SU-DHL-6 (cell line): ENCODE measurements at regions not wholly inside any gene's neighbourhood (a gene's known extent, or its start where the extent isn't known, plus 50 kb on each side); places are given as distances from the start of the nearest gene placed in this dataset.

Experiments
- H2AFZ ChIP-seq: fragments of 200-600 bp; sonication (generic); 2 replicates; pipeline ENCODE4 v1.6.1; 2014; ENCODE audit warnings: low read depth, mild to moderate bottlenecking, moderate library complexity, mixed read lengths, antibody characterized with exemption, low read length; ENCODE audit not compliant: severe bottlenecking
- H3F3A ChIP-seq: fragments of 200-600 bp; shearing (Covaris generic); 2 replicates; pipeline ENCODE4 v1.6.0; 2016; ENCODE audit warnings: antibody characterized with exemption, mild to moderate bottlenecking; ENCODE audit not compliant: insufficient read depth
- H3K27ac ChIP-seq: fragments of 200-600 bp; sonication (generic); 2 replicates; pipeline ENCODE4 v1.5.1; 2016; ENCODE audit warnings: low read depth, mild to moderate bottlenecking, low read length, moderate library complexity, mixed read lengths
- H3K27me3 ChIP-seq: fragments of 200-600 bp; sonication (generic), shearing (Covaris generic); 2 replicates; pipeline ENCODE4 v1.6.0; 2014; ENCODE audit warnings: mild to moderate bottlenecking, low read length
- H3K36me3 ChIP-seq: fragments of 200-600 bp; sonication (generic); 2 replicates; pipeline ENCODE4 v1.6.1; 2014; ENCODE audit warnings: mild to moderate bottlenecking, low read length, mixed read lengths
- H3K4me2 ChIP-seq: fragments of 300-600, 200-600 bp; shearing (Covaris generic), sonication (generic); 2 replicates; pipeline ENCODE4 v1.6.0; 2014; ENCODE audit warnings: low read length, low read depth, mild to moderate bottlenecking; ENCODE audit not compliant: poor library complexity, severe bottlenecking
- H3K4me3 ChIP-seq: fragments of 200-600 bp; sonication (generic); 2 replicates; pipeline ENCODE4 v1.5.1; 2014; ENCODE audit warnings: antibody characterized with exemption, low read length, mild to moderate bottlenecking, mixed read lengths; ENCODE audit not compliant: insufficient read depth, poor library complexity, severe bottlenecking
- H3K79me2 ChIP-seq: fragments of 200-600 bp; sonication (generic); 2 replicates; pipeline ENCODE4 v1.6.1; 2014; ENCODE audit warnings: mild to moderate bottlenecking, low read length, moderate library complexity; ENCODE audit not compliant: insufficient read depth
- H3K9ac ChIP-seq: fragments of 200-600 bp; sonication (generic); 2 replicates; pipeline ENCODE4 v1.7.0; 2014; ENCODE audit warnings: mild to moderate bottlenecking, low read length
- H3K9me2 ChIP-seq: fragments of 200-600 bp; sonication (generic); replicated peaks from 2 replicates; pipeline ENCODE4 v1.6.1; 2014; ENCODE audit warnings: low read length; ENCODE audit not compliant: insufficient read depth
- H3K9me3 ChIP-seq: fragments of 200-600 bp; sonication (generic); 2 replicates; pipeline ENCODE4 v1.6.1; 2014; ENCODE audit warnings: low read length, mixed read lengths; ENCODE audit not compliant: insufficient read depth
- H4K20me1 ChIP-seq: fragments of 200-600 bp; sonication (generic); 2 replicates; pipeline ENCODE4 v1.6.1; 2014; ENCODE audit warnings: low read depth, mild to moderate bottlenecking, antibody characterized with exemption, low read length, moderate library complexity, mixed read lengths
- EZH2phosphoT487 ChIP-seq: fragments of 200-600 bp; sonication (generic), shearing (Covaris generic); conservative IDR thresholded peaks from 2 replicates; pipeline ENCODE4 v1.6.1; 2018; ENCODE audit warnings: mild to moderate bottlenecking, antibody characterized with exemption, low read length, moderate library complexity, mixed read lengths
- TF ChIP-seq, protein P1 (sequence below): fragments of 200-600 bp; sonication (generic); IDR thresholded peaks from one replicate; pipeline ENCODE4 v1.5.1; 2017; ENCODE audit warnings: antibody characterized with exemption, mild to moderate bottlenecking, low read length, moderate library complexity; ENCODE audit not compliant: insufficient read depth, poor library complexity, severe bottlenecking

DNA sequence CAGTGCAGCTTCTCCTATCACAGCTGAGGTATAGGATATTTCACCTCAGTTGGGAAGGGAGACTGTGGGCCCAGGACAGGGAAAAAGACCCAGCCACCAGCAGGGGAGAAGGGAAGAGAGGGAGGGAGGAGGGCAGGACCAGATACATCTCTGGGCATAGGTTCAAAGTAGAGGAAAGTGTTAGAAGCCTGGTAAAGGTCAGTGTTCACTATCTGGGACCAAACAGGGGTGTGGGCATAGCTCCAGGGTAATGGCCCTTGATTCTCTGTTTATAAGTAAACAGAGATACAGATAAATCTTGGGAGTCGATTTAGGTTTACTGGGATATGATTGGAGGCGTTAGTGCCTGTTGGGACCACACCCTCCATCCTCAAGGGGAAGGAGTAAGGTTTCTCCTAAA is 266.2 kb downstream of the LRFN2 start:
- no peak for TF ChIP-seq EZH2phosphoT487
- TF ChIP-seq, protein P1, sequence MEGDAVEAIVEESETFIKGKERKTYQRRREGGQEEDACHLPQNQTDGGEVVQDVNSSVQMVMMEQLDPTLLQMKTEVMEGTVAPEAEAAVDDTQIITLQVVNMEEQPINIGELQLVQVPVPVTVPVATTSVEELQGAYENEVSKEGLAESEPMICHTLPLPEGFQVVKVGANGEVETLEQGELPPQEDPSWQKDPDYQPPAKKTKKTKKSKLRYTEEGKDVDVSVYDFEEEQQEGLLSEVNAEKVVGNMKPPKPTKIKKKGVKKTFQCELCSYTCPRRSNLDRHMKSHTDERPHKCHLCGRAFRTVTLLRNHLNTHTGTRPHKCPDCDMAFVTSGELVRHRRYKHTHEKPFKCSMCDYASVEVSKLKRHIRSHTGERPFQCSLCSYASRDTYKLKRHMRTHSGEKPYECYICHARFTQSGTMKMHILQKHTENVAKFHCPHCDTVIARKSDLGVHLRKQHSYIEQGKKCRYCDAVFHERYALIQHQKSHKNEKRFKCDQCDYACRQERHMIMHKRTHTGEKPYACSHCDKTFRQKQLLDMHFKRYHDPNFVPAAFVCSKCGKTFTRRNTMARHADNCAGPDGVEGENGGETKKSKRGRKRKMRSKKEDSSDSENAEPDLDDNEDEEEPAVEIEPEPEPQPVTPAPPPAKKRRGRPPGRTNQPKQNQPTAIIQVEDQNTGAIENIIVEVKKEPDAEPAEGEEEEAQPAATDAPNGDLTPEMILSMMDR: no peak
- H3K4me2 ChIP-seq: no peak overlapping the region

DNA sequence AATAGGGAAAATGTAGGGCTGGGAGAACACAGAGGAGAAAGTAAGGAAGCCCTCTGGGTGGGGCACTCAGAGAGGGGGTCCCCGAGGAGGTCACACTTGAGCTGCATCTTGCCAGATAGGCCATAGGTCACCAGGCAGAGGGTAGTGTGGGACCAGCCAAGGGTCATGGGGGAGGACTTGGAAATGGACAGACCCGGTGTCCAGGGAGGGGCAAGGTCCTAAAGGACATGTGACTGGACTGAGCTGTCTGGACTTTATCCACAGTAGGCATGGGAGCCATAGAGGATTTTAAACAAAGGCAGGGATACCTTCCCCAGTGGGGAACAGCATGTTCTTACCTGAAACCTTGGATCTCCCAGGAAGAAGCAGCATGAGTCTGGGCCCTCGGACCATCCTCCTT is 266.7 kb downstream of the LRFN2 start:
- Histone ChIP-seq H2AFZ (no peak overlapping the region), H4K20me1 (no peaks in the 10 kb centered on the region), H3K36me3 (no peaks in the 10 kb centered on the region), H3K27me3 (no peaks in the 10 kb centered on the region), H3K27ac (no peak overlapping the region), H3K9me3 (no peaks in the 10 kb centered on the region), H3K9ac (no peak overlapping the region), H3K79me2 (no peaks in the 10 kb centered on the region), H3K9me2 (no peaks in the 10 kb centered on the region), H3F3A (no peaks in the 10 kb centered on the region), H3K4me3 (no peak overlapping the region), H3K4me2 (no peak overlapping the region)
- TF ChIP-seq EZH2phosphoT487: no peak

More for the DNA sequence above, 266.2 kb downstream of the LRFN2 start:
- Histone ChIP-seq H2AFZ (no peak overlapping the region), H3K4me3 (no peak overlapping the region), H3K36me3 (no peaks in the 10 kb centered on the region), H4K20me1 (no peaks in the 10 kb centered on the region), H3K27me3 (no peaks in the 10 kb centered on the region), H3K9me2 (no peaks in the 10 kb centered on the region), H3F3A (no peaks in the 10 kb centered on the region), H3K9ac (no peak overlapping the region), H3K79me2 (no peaks in the 10 kb centered on the region), H3K27ac (no peak overlapping the region), H3K9me3 (no peaks in the 10 kb centered on the region)

DNA sequence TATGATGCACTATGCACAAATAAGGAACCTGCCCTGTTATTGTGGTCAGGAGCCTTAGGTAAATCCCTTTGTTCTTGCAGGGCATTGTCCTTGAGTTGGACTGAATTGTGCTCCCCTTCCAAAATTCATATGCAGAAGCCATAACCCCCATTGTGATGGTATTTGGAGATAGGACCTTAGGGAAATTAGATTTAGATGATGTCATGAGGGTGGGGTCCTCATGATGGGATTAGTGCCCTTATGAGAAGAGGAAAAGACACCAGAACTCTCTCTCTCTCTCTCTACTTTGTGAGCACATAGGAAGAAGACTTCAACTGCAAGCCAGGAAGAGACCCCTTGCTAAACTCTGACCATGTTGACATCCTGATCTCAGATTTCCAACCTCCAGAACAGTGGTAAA is 268.0 kb downstream of the LRFN2 start:
- TF ChIP-seq, protein P1: no peak
- H3K36me3 ChIP-seq: no peaks in the 10 kb centered on the region

DNA sequence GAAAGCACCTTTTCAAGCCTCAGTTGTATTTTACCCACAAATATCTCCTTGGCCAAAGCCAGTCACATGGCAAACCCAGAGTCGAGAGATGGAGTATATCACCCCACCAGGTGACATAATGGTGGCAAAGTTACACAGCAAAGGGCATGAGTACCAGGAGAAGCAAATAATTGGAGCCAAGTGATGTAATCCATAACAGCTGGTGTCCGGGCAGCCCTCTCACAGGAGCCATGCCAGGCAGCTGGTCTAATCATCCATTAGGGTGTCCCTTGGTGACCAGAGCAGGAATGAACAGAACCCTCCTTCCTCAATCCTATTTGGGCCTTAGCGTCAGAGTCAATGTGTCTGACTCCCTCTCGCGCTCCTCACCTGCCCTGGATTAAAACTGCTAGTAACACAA is 272.1 kb downstream of the LRFN2 start:
- H3K4me3 ChIP-seq: no peak overlapping the region
- no peaks in the 10 kb centered on the region for H3K36me3 ChIP-seq
- H4K20me1 ChIP-seq: no peaks in the 10 kb centered on the region
- no peaks in the 10 kb centered on the region for H3K9me3 ChIP-seq
- no peak for TF ChIP-seq EZH2phosphoT487
- TF ChIP-seq, protein P1: no peak
- no peak overlapping the region for H3K4me2 ChIP-seq
- no peaks in the 10 kb centered on the region for H3K79me2 ChIP-seq
- no peaks in the 10 kb centered on the region for H3F3A ChIP-seq
- no peak overlapping the region for H3K27ac ChIP-seq
- H3K27me3 ChIP-seq: no peaks in the 10 kb centered on the region
- no peaks in the 10 kb centered on the region for H3K9me2 ChIP-seq
- no peak overlapping the region for H2AFZ ChIP-seq
- no peak overlapping the region for H3K9ac ChIP-seq

More for the DNA sequence above, 268.0 kb downstream of the LRFN2 start:
- Histone ChIP-seq H3K4me2 (no peak overlapping the region), H4K20me1 (no peaks in the 10 kb centered on the region), H3F3A (no peaks in the 10 kb centered on the region), H3K4me3 (no peak overlapping the region), H3K27me3 (no peaks in the 10 kb centered on the region), H3K79me2 (no peaks in the 10 kb centered on the region), H2AFZ (no peak overlapping the region), H3K27ac (no peak overlapping the region), H3K9me2 (no peaks in the 10 kb centered on the region), H3K9me3 (no peaks in the 10 kb centered on the region), H3K9ac (no peak overlapping the region)
